BJ (cell line): ENCODE measurements at regions not wholly inside any gene's neighbourhood (a gene's known extent, or its start where the extent isn't known, plus 50 kb on each side); places are given as distances from the start of the nearest gene placed in this dataset.

ENCODE experiments used
- CTCF ChIA-PET: fragments of 350-600 bp; formaldehyde crosslinking; extraction: SDS; loops from one replicate; lab custom pipeline; 2021; ENCODE audit warnings: antibody characterized with exemption, inconsistent platforms; lab: Yijun Ruan, JAX
- POLR2A ChIA-PET: fragments of 300-600 bp; sonication (Branson Sonifier 250); formaldehyde crosslinking; extraction: SDS; loops from one replicate; lab custom pipeline; 2021; ENCODE audit warnings: antibody characterized with exemption; lab: Charles Lee
- DNase-seq: peaks from one replicate; pipeline ENCODE4 v3.0.0-alpha.2; 2011; ENCODE audit warnings: low read depth
- H3K27me3 ChIP-seq: 2 replicates; pipeline ENCODE4 v1.6.0; 2011; ENCODE audit warnings: low read length; ENCODE audit not compliant: control insufficient read depth, insufficient read depth
- H3K36me3 ChIP-seq: 2 replicates; pipeline ENCODE4 v1.5.1; 2011; ENCODE audit warnings: low read length; ENCODE audit not compliant: control insufficient read depth, insufficient read depth
- H3K4me3 ChIP-seq: 2 replicates; pipeline ENCODE4 v1.5.1; 2011; ENCODE audit warnings: low read depth, mild to moderate bottlenecking, control low read depth, low read length
- CTCF ChIP-seq: IDR thresholded peaks from 2 replicates; pipeline ENCODE4 v1.5.1; 2011; ENCODE audit warnings: low read depth, mild to moderate bottlenecking, control low read depth, inconsistent platforms, low read length, moderate library complexity; ENCODE audit not compliant: insufficient read depth

GRCh38 chrX:5656544-5656943 is 572.1 kb downstream of the NLGN4X start:
- Histone ChIP-seq H3K27me3 (no peaks in the 10 kb centered on the region), H3K4me3 (no peak overlapping the region), H3K36me3 (no peaks in the 10 kb centered on the region)
- POLR2A ChIA-PET: no interaction called here
- DNase-seq: no peak
- CTCF ChIA-PET: no interaction called here
- no peak for TF ChIP-seq CTCF

- POLR2A ChIA-PET: no interaction called here
- TF ChIP-seq CTCF: no peak
- Histone ChIP-seq H3K4me3 (no peak overlapping the region), H3K36me3 (no peaks in the 10 kb centered on the region), H3K27me3 (no peaks in the 10 kb centered on the region)
- CTCF ChIA-PET: no interaction called here
- DNase-seq: no peak
Observed at GRCh38 chrX:5650904-5651303, 577.8 kb downstream of the NLGN4X start.

DNA sequence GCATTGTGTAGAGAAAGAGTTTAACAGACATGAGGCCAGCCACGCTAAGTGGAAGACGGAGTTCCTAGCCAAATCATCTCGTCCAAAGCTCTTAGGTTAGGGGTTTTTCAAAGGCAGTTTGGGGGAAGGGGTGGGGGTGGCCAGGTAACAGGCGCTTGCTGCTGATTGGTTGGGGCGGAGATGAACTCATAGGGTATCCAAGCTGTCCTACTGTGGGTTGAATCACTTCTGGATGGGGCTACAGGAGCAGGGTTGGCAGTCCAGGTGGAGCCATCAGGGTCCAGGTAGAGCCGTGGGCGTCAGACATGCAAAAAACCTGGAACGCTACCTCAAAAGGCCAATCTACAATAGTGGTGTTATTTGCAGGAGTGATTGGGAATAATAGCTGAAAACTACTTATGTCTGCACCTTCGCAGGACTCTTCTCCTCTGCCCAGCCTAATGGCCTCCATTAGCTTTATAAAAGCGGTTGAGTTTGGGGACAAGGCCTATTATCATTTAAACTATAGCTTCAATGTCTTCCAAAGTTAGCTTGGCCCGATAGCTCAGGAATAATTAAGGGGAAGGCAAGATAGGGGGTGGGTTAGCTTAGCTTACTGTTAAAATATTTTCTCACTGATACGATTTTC is 579.6 kb downstream of the NLGN4X start:
- Histone ChIP-seq H3K27me3 (no peaks in the 10 kb centered on the region), H3K36me3 (no peaks in the 10 kb centered on the region), H3K4me3 (no peak overlapping the region)
- TF ChIP-seq CTCF: no peak
- CTCF ChIA-PET: no interaction called here
- POLR2A ChIA-PET: no interaction called here
- no peak for DNase-seq

- no peaks in the 10 kb centered on the region for H3K27me3 ChIP-seq
- ChIA-PET CTCF (no interaction called here), POLR2A (no interaction called here)
- no peak overlapping the region for H3K4me3 ChIP-seq
- DNase-seq: no peak
- no peaks in the 10 kb centered on the region for H3K36me3 ChIP-seq
- no peak for TF ChIP-seq CTCF
Observed at GRCh38 chrX:5646818-5647217, 581.8 kb downstream of the NLGN4X start.

DNA sequence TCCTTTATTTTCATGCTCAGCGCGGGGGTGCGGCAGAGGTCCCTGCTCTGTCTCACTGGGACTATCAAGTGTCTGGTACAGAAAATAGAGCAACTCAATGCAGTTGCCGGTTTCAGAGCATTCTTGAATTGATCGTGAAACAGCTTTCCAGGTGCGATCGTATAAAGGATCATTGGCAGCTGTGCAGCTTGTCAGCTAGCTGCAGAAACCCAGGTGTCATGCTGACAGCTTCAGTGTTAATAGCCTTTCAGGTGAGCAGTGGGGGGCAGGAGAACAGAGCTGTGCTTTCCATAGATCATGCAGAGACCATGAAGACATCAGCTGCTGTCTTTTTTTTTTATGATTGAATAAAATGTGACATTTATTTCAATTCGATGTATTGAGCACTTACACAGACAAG is 583.9 kb downstream of the NLGN4X start:
- ChIA-PET POLR2A (no interaction called here), CTCF (no interaction called here)
- DNase-seq: no peak
- H3K36me3 ChIP-seq: no peaks in the 10 kb centered on the region
- no peaks in the 10 kb centered on the region for H3K27me3 ChIP-seq
- no peak overlapping the region for H3K4me3 ChIP-seq
- no peak for TF ChIP-seq CTCF
